Choroid plexus epithelial cell (primary cell): ENCODE measurements at regions not wholly inside any gene's neighbourhood (a gene's known extent, or its start where the extent isn't known, plus 50 kb on each side); places are given as distances from the start of the nearest gene placed in this dataset.

Experiments used
- DNase-seq: peaks from one replicate; pipeline ENCODE4 v3.0.0-alpha.2; 2010; ENCODE audit warnings: low read depth
- H3K4me3 ChIP-seq: 2 replicates; pipeline ENCODE4 v1.5.1; 2011; ENCODE audit warnings: low read depth, mild to moderate bottlenecking, control low read depth, low read length, moderate library complexity
- TF ChIP-seq, protein P1 (sequence below): conservative IDR thresholded peaks from 2 replicates; pipeline ENCODE4 v1.5.1; 2011; ENCODE audit warnings: low read depth, mild to moderate bottlenecking, control low read depth, inconsistent platforms, low read length, moderate library complexity

DNA sequence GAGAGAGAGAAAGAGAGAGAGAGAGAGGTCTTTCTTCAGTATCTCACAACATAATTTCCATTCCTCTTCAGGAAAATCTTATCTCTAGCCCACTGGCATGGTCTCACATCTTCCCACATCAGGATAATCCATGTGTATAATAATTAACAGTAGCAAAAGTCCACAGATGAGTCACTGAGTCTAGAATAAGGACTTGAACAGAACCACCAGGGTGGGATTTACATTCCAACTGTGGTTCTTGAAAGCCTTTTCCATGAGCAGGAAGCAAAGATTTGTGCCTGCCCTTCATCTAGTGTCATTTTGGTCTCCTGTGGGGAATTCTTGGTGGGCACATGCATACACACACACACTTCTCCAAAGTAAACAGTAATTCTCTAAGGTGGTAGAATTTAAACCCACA lies 107.1 kb upstream of the TCF4 start:
- TF ChIP-seq, protein P1, sequence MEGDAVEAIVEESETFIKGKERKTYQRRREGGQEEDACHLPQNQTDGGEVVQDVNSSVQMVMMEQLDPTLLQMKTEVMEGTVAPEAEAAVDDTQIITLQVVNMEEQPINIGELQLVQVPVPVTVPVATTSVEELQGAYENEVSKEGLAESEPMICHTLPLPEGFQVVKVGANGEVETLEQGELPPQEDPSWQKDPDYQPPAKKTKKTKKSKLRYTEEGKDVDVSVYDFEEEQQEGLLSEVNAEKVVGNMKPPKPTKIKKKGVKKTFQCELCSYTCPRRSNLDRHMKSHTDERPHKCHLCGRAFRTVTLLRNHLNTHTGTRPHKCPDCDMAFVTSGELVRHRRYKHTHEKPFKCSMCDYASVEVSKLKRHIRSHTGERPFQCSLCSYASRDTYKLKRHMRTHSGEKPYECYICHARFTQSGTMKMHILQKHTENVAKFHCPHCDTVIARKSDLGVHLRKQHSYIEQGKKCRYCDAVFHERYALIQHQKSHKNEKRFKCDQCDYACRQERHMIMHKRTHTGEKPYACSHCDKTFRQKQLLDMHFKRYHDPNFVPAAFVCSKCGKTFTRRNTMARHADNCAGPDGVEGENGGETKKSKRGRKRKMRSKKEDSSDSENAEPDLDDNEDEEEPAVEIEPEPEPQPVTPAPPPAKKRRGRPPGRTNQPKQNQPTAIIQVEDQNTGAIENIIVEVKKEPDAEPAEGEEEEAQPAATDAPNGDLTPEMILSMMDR: no peak
- no peak overlapping the region for H3K4me3 ChIP-seq
- no peak for DNase-seq

DNA sequence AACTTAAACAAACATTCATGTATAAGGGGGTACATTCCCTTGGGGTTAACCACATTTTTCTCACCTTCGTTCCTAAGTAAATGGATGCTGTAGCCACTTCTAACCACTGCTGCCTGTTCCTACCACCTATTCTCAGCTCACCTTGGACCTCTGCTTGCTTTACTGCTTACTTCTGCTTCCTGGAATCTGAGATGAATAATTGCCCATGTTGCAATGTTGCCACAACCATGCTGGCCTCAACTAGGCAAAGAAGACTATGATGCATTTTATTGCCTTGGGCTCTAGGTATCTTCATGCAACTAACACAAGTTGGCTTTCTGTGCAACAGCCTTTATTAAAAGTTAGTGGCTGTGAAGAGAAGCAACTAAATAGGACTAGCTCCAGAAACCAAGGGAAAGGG lies 106.3 kb upstream of the TCF4 start:
- H3K4me3 ChIP-seq: no peak overlapping the region
- TF ChIP-seq, protein P1: no peak
- DNase-seq: peak; percentile 28

- no peak for DNase-seq
- TF ChIP-seq, protein P1: no peak
- no peak overlapping the region for H3K4me3 ChIP-seq
These were observed 100.0 kb upstream of the TCF4 start for GRCh38 chr18:55688030-55688429.

- no peak overlapping the region for H3K4me3 ChIP-seq
- TF ChIP-seq, protein P1: no peak
- no peak for DNase-seq
These were observed 99.1 kb upstream of the TCF4 start for GRCh38 chr18:55687106-55687505.

- no peak overlapping the region for H3K4me3 ChIP-seq
- DNase-seq: no peak
- TF ChIP-seq, protein P1: no peak
These were observed 97.6 kb upstream of the TCF4 start for GRCh38 chr18:55685638-55686037.

DNA sequence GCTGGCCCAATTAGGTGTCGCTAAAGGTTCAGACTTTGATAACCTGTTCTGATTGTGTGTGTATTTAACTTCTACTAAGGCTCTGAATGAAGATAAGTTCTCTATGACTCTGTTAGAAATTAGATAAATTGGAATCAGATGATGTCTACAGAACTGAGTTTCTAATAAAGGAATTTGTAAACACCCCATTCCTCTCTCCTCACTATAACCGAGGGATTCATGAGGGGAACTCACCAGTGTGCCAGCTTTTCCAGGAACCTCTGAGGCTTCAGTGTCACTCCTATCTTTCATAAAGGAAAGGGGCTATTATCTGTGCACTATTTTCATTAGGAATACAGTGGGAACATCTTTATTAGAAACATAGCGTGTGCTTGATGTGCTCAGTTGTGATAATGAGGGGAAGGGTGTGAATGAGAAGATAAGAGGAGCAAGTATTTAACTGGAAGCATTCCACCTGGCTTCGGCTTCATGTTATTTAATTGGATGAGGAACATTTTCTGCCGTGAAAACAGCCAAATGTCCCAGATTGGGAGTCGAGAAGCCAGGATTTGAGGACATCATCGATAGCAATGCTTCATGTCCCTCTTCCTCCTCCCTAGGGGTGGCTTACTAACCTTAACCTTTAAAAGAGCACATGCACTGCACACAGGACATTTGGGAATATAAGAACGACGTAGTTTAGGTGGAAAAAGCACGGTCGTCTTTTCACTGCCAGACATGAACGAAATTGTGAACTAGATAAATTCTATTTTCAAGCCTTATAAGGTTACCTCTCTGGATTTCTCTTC lies 84.8 kb upstream of the TCF4 start:
- H3K4me3 ChIP-seq: no peak overlapping the region

More for the DNA sequence above, 84.8 kb upstream of the TCF4 start:
- TF ChIP-seq, protein P1: no peak
- no peak for DNase-seq
